H1 (cell line): ENCODE measurements at regions not wholly inside any gene's neighbourhood (a gene's known extent, or its start where the extent isn't known, plus 50 kb on each side); places are given as distances from the start of the nearest gene placed in this dataset.

Experiments used
- CTCF ChIA-PET: fragments of 300-600 bp; sonication (Branson Sonifier 250); formaldehyde crosslinking; loops from one replicate; lab custom pipeline; 2021; ENCODE audit not compliant: partially characterized antibody; lab: Charles Lee
- POLR2A ChIA-PET: fragments of 300-600 bp; sonication (Branson Sonifier 250); formaldehyde crosslinking; loops from one replicate; lab custom pipeline; 2021; ENCODE audit warnings: inconsistent platforms; ENCODE audit not compliant: partially characterized antibody; lab: Charles Lee
- DNase-seq, 2 experiments: peaks; one replicate each; pipeline versions ENCODE4 v3.0.0 to v3.0.0-alpha.2; 2010 to 2022; ENCODE audit warnings: low spot score in 2 of 2, low read depth in 1 of 2, mixed read lengths in 1 of 2
- FAIRE-seq: peaks from 2 replicates; lab custom pipeline; 2011; peaks lifted over from hg19 to GRCh38; lab: Jason Lieb, UNC
- H2AFZ ChIP-seq: 2 replicates; pipeline ENCODE4 v1.8.1; 2012; ENCODE audit warnings: low read length, inconsistent platforms
- H2AK5ac ChIP-seq: 2 replicates; pipeline ENCODE4 v1.6.1; 2013; ENCODE audit warnings: low read depth, low read length
- H2BK120ac ChIP-seq: replicated peaks from 2 replicates; pipeline ENCODE3; 2013; ENCODE audit warnings: low read depth, low read length, inconsistent platforms
- H2BK12ac ChIP-seq: 2 replicates; pipeline ENCODE4 v1.6.1; 2013; ENCODE audit warnings: low read depth, low read length
- H2BK15ac ChIP-seq: 2 replicates; pipeline ENCODE4 v1.6.1; 2013; ENCODE audit warnings: low read length
- H2BK20ac ChIP-seq: 2 replicates; pipeline ENCODE4 v1.6.1; 2013; ENCODE audit warnings: low read length
- H2BK5ac ChIP-seq: 2 replicates; pipeline ENCODE4 v1.6.1; 2013; ENCODE audit warnings: low read depth, low read length
- H3K14ac ChIP-seq: 2 replicates; pipeline ENCODE4 v1.6.1; 2013; ENCODE audit warnings: inconsistent platforms; ENCODE audit not compliant: insufficient read length
- H3K18ac ChIP-seq: 2 replicates; pipeline ENCODE4 v1.6.1; 2013; ENCODE audit warnings: low read length; ENCODE audit errors: extremely low read depth
- H3K23ac ChIP-seq: 2 replicates; pipeline ENCODE4 v1.6.1; 2013; ENCODE audit warnings: inconsistent platforms; ENCODE audit not compliant: insufficient read length
- H3K23me2 ChIP-seq: 2 replicates; pipeline ENCODE4 v1.6.1; 2013; ENCODE audit warnings: low read depth, low read length
- H3K27ac ChIP-seq: 2 replicates; pipeline ENCODE4 v1.6.1; 2011; ENCODE audit warnings: low read depth, low read length, inconsistent platforms
- H3K27me3 ChIP-seq, 4 experiments: replicated peaks in 1 of 4; 1 replicate in 1 of 4; 2 replicates in 3 of 4; pipeline versions ENCODE4 v1.6.1 to v1.8.1; 2011 to 2013; ENCODE audit warnings: low read length in 3 of 4, mild to moderate bottlenecking in 3 of 4, inconsistent platforms in 2 of 4, mixed read lengths in 2 of 4, moderate library complexity in 1 of 4; ENCODE audit not compliant: control insufficient read depth in 3 of 4, insufficient read depth in 3 of 4; ENCODE audit errors: extremely low read depth in 1 of 4
- H3K36me3 ChIP-seq, 4 experiments: 2 replicates each; pipeline versions ENCODE4 v1.6.1 to v1.8.1; 2011 to 2013; ENCODE audit warnings: mild to moderate bottlenecking in 4 of 4, low read length in 3 of 4, moderate library complexity in 2 of 4, control low read depth in 1 of 4, inconsistent platforms in 1 of 4; ENCODE audit not compliant: insufficient read depth in 4 of 4, control insufficient read depth in 2 of 4
- H3K4ac ChIP-seq: replicated peaks from 2 replicates; pipeline ENCODE3; 2013; ENCODE audit warnings: low read length, low read depth, mixed read lengths, inconsistent platforms; ENCODE audit not compliant: insufficient read length
- H3K4me1 ChIP-seq, 4 experiments: replicated peaks in 1 of 4; 1 replicate in 1 of 4; 2 replicates in 3 of 4; pipeline versions ENCODE4 v1.6.1 to v1.8.1; 2011 to 2013; ENCODE audit warnings: low read length in 3 of 4, inconsistent platforms in 2 of 4, mixed read lengths in 1 of 4; ENCODE audit not compliant: insufficient read depth in 4 of 4, control insufficient read depth in 3 of 4
- H3K4me2 ChIP-seq, 2 experiments: 2 replicates each; pipeline versions ENCODE4 v1.6.1 to v1.8.1; 2011 to 2013; ENCODE audit warnings: low read depth in 2 of 2, low read length in 2 of 2, control low read depth in 1 of 2, inconsistent platforms in 1 of 2, mild to moderate bottlenecking in 1 of 2; ENCODE audit not compliant: insufficient read depth in 1 of 2
- H3K4me3 ChIP-seq, 4 experiments: fragments of 200-600, 300-600 bp in 1 of 4; sonication (generic), shearing (Covaris generic), sonication (Bioruptor Twin) in 1 of 4; 2 replicates each; pipeline versions ENCODE4 v1.5.1 to v1.8.1; 2011 to 2016; ENCODE audit warnings: low read length in 4 of 4, low read depth in 3 of 4, control low read depth in 2 of 4, inconsistent platforms in 2 of 4, mild to moderate bottlenecking in 2 of 4, mixed read lengths in 1 of 4, moderate library complexity in 1 of 4; ENCODE audit not compliant: insufficient read depth in 2 of 4; ENCODE audit errors: extremely low read depth in 1 of 4
- H3K56ac ChIP-seq: replicated peaks from 2 replicates; pipeline ENCODE3; 2013; ENCODE audit warnings: low read depth, mild to moderate bottlenecking, mixed read lengths, low read length, inconsistent platforms; ENCODE audit not compliant: insufficient read length
- H3K79me1 ChIP-seq: 2 replicates; pipeline ENCODE4 v1.6.1; 2013; ENCODE audit warnings: low read depth, low read length, control low read depth
- H3K79me2 ChIP-seq, 2 experiments: 2 replicates each; pipeline versions ENCODE4 v1.6.1 to v1.8.1; 2012 to 2013; ENCODE audit warnings: low read length in 2 of 2, mild to moderate bottlenecking in 2 of 2, inconsistent platforms in 1 of 2; ENCODE audit not compliant: insufficient read depth in 2 of 2, control insufficient read depth in 1 of 2
- H3K9ac ChIP-seq, 4 experiments: replicated peaks in 1 of 4; 1 replicate in 1 of 4; 2 replicates in 3 of 4; pipeline versions ENCODE4 v1.6.1 to v1.8.1; 2011 to 2013; ENCODE audit warnings: low read depth in 3 of 4, low read length in 3 of 4, control low read depth in 2 of 4, mild to moderate bottlenecking in 2 of 4, moderate library complexity in 2 of 4, inconsistent platforms in 1 of 4; ENCODE audit errors: extremely low read depth in 1 of 4
- H3K9me3 ChIP-seq, 2 experiments: 2 replicates each; pipeline versions ENCODE4 v1.6.1 to v1.8.1; 2012 to 2013; ENCODE audit warnings: mild to moderate bottlenecking in 2 of 2, moderate library complexity in 2 of 2, control low read depth in 1 of 2, inconsistent platforms in 1 of 2, low read depth in 1 of 2, low read length in 1 of 2, mixed read lengths in 1 of 2; ENCODE audit not compliant: insufficient read depth in 2 of 2
- H4K20me1 ChIP-seq, 2 experiments: replicated peaks in 1 of 2; 2 replicates each; pipeline versions ENCODE3 to v1.8.1; 2011 to 2013; ENCODE audit warnings: inconsistent platforms in 2 of 2, low read length in 2 of 2, mild to moderate bottlenecking in 1 of 2; ENCODE audit not compliant: insufficient read depth in 2 of 2, control insufficient read depth in 1 of 2
- H4K5ac ChIP-seq: 2 replicates; pipeline ENCODE4 v1.6.1; 2013; ENCODE audit warnings: low read length, low read depth, mixed read lengths, inconsistent platforms; ENCODE audit not compliant: insufficient read length
- H4K8ac ChIP-seq: 2 replicates; pipeline ENCODE4 v1.8.0; 2013; ENCODE audit warnings: mild to moderate bottlenecking, moderate library complexity, low read length, inconsistent platforms; ENCODE audit not compliant: insufficient read depth; ENCODE audit errors: extremely low read depth
- H4K91ac ChIP-seq: replicated peaks from 2 replicates; pipeline ENCODE3; 2013; ENCODE audit warnings: low read length, mixed read lengths, inconsistent platforms; ENCODE audit not compliant: insufficient read length
- BRCA1 ChIP-seq: IDR thresholded peaks from 2 replicates; pipeline ENCODE4 v1.6.1; 2012; ENCODE audit warnings: low read depth, low read length, improper control_type of control experiment
- GABPA ChIP-seq: IDR thresholded peaks from 2 replicates; pipeline ENCODE4 v1.6.1; 2011; ENCODE audit warnings: mild to moderate bottlenecking, low read length, moderate library complexity, borderline replicate concordance; ENCODE audit not compliant: insufficient read depth
- SIX5 ChIP-seq: IDR thresholded peaks from 2 replicates; pipeline ENCODE4 v1.6.1; 2011; ENCODE audit warnings: mild to moderate bottlenecking, low read depth, low read length
- WGBS, 2 experiments: shearing (Covaris generic) in 1 of 2; methylation state at CpG; one replicate each; pipeline versions ENCODE4 v1.1.6 to v1.1.7; 2013 to 2015; ENCODE audit warnings: low lambda C conversion rate in 2 of 2, mixed read lengths in 2 of 2, inconsistent platforms in 1 of 2, low coverage in 1 of 2, missing lambda C conversion rate in 1 of 2; ENCODE audit not compliant: insufficient replicate concordance in 2 of 2, insufficient coverage in 1 of 2, insufficient read length in 1 of 2; ENCODE audit errors: extremely low coverage in 1 of 2, missing lambda C conversion rate in 1 of 2; 5-methylcytosine and 5-hydroxymethylcytosine counted together

- H3K79me1 ChIP-seq, result no peaks in the 10 kb centered on the region
- no peaks in the 10 kb centered on the region for H3K36me3 ChIP-seq
- H3K14ac ChIP-seq, result no peak overlapping the region
- TF ChIP-seq BRCA1, result no peak
- no peak for TF ChIP-seq GABPA
- TF ChIP-seq SIX5, result no peak
- ChIA-PET POLR2A (no interaction called here), CTCF (no interaction called here)
- H2BK120ac ChIP-seq, result no peak overlapping the region
- H2BK20ac ChIP-seq, result no peak overlapping the region
- H4K8ac ChIP-seq, result no peak overlapping the region
- H3K9ac ChIP-seq, result no peak overlapping the region
- no peak overlapping the region for H3K27ac ChIP-seq
- no peak overlapping the region for H2BK5ac ChIP-seq
- H3K79me2 ChIP-seq, result no peaks in the 10 kb centered on the region
- no peak overlapping the region for H2AK5ac ChIP-seq
- H3K9me3 ChIP-seq, result no peaks in the 10 kb centered on the region
- no peak overlapping the region for H3K4me2 ChIP-seq
- DNase-seq (no peak), FAIRE-seq (no peak)
- peaks cover 0 to 2% (median 0%) of the 10 kb centered on the region in 4 experiments; a peak in 1 of 7 replicates for H3K4me1 ChIP-seq
- H3K23me2 ChIP-seq, result no peaks in the 10 kb centered on the region
- no peak overlapping the region for H2BK12ac ChIP-seq
- H2BK15ac ChIP-seq, result no peak overlapping the region
- H3K18ac ChIP-seq, result no peak overlapping the region
- no peak overlapping the region for H2AFZ ChIP-seq
- H3K27me3 ChIP-seq, result no peaks in the 10 kb centered on the region
- no peak overlapping the region for H3K4ac ChIP-seq
- H3K4me3 ChIP-seq, result no peak overlapping the region
- H4K5ac ChIP-seq, result no peak overlapping the region
- H4K20me1 ChIP-seq, result no peaks in the 10 kb centered on the region
- H4K91ac ChIP-seq, result no peak overlapping the region
- H3K56ac ChIP-seq, result no peak overlapping the region
- 94% methylated on average over 4 of the region's 4 CpGs; no CpG with 5 or more reads in 1 of the 2 experiments for WGBS, 2 experiments
- no peak overlapping the region for H3K23ac ChIP-seq
These were observed 348.9 kb downstream of the RND3 start for GRCh38 chr2:150138587-150138986.
